HL-60 (cell line): ENCODE measurements at regions not wholly inside any gene's neighbourhood (a gene's known extent, or its start where the extent isn't known, plus 50 kb on each side); places are given as distances from the start of the nearest gene placed in this dataset.
A peak's percentile ranks its signal among the peaks of the same experiment; 100 is the strongest.

ENCODE experiments used
- DNase-seq, 2 experiments: peaks; one replicate each; pipeline ENCODE4 v3.0.0-alpha.2; 2010 to 2020; ENCODE audit warnings: low read depth in 1 of 2, low spot score in 1 of 2
- H3K27ac ChIP-seq: fragments of 250-450 bp; sonication (Bioruptor Pico); replicated peaks from 2 replicates; pipeline ENCODE4 v1.5.1; 2020; ENCODE audit warnings: mild to moderate bottlenecking, moderate library complexity
- H3K27me3 ChIP-seq: fragments of 250-450 bp; sonication (Bioruptor Pico); 2 replicates; pipeline ENCODE4 v1.5.1; 2021; ENCODE audit warnings: mild to moderate bottlenecking, moderate library complexity; ENCODE audit not compliant: insufficient read depth, poor library complexity, severe bottlenecking
- H3K4me3 ChIP-seq: replicated peaks from 2 replicates; pipeline ENCODE4 v1.5.1; 2011; ENCODE audit warnings: mild to moderate bottlenecking, control low read depth, low read length; ENCODE audit not compliant: insufficient read depth
- GABPA ChIP-seq: IDR thresholded peaks from 2 replicates; pipeline ENCODE4 v1.6.1; 2012; ENCODE audit warnings: low read depth
- POLR2AphosphoS5 ChIP-seq: IDR thresholded peaks from 2 replicates; pipeline ENCODE4 v1.6.1; 2012; ENCODE audit warnings: low read depth
- REST ChIP-seq: IDR thresholded peaks from 2 replicates; pipeline ENCODE4 v1.6.1; 2012; ENCODE audit warnings: low read depth; ENCODE audit not compliant: insufficient replicate concordance
- SPI1 ChIP-seq: IDR thresholded peaks from 2 replicates; pipeline ENCODE4 v1.6.1; 2012; ENCODE audit warnings: low read depth, mild to moderate bottlenecking, borderline replicate concordance
- TF ChIP-seq, protein P1 (sequence below): IDR thresholded peaks from one replicate; pipeline ENCODE4 v1.5.1; 2011; ENCODE audit warnings: low read length, control low read depth, inconsistent platforms; ENCODE audit not compliant: insufficient read depth

DNA sequence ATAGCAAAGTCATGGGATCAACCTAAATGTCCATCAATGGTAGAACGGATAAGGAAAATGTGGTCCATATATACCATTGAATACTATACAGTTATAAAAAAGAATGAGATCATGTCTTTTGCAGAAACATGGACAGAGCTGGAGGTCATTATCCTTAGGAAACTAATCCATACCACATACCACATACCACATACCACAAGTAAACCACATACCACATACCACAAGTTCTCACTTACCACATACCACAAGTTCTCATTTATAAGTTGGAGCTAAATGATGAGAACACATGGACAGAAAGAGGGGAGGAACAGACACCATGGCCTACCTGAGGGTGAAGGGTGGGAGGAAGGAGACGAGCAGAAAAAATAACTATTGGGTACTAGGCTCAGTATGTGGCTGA lies 154.6 kb upstream of the GHR start:
- DNase-seq, result peak; percentile 1 to 16
- Histone ChIP-seq H3K27ac (no peak overlapping the region), H3K27me3 (peaks cover 10% of the 10 kb centered on the region), H3K4me3 (no peak overlapping the region)
- TF ChIP-seq POLR2AphosphoS5, result peak; percentile 72; the same call in 1 of the 2 replicates
- TF ChIP-seq GABPA, result no peak

GRCh38 chr5:42270771-42271170 lies 152.5 kb upstream of the GHR start:
- TF ChIP-seq POLR2AphosphoS5 (no peak), GABPA (no peak), SPI1 (no peak), REST (no peak)
- TF ChIP-seq, protein P1, sequence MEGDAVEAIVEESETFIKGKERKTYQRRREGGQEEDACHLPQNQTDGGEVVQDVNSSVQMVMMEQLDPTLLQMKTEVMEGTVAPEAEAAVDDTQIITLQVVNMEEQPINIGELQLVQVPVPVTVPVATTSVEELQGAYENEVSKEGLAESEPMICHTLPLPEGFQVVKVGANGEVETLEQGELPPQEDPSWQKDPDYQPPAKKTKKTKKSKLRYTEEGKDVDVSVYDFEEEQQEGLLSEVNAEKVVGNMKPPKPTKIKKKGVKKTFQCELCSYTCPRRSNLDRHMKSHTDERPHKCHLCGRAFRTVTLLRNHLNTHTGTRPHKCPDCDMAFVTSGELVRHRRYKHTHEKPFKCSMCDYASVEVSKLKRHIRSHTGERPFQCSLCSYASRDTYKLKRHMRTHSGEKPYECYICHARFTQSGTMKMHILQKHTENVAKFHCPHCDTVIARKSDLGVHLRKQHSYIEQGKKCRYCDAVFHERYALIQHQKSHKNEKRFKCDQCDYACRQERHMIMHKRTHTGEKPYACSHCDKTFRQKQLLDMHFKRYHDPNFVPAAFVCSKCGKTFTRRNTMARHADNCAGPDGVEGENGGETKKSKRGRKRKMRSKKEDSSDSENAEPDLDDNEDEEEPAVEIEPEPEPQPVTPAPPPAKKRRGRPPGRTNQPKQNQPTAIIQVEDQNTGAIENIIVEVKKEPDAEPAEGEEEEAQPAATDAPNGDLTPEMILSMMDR, result no peak
- Histone ChIP-seq H3K27ac (no peak overlapping the region), H3K27me3 (peaks cover 16% of the 10 kb centered on the region), H3K4me3 (no peak overlapping the region)
- no peak for DNase-seq

GRCh38 chr5:42274913-42275312 lies 148.3 kb upstream of the GHR start:
- Histone ChIP-seq H3K27me3 (peaks cover 12% of the 10 kb centered on the region), H3K27ac (no peak overlapping the region), H3K4me3 (no peak overlapping the region)
- DNase-seq, result no peak
- TF ChIP-seq REST, result no peak
- no peak for TF ChIP-seq SPI1
- TF ChIP-seq POLR2AphosphoS5, result no peak
- TF ChIP-seq, protein P1, result no peak
- no peak for TF ChIP-seq GABPA

DNA sequence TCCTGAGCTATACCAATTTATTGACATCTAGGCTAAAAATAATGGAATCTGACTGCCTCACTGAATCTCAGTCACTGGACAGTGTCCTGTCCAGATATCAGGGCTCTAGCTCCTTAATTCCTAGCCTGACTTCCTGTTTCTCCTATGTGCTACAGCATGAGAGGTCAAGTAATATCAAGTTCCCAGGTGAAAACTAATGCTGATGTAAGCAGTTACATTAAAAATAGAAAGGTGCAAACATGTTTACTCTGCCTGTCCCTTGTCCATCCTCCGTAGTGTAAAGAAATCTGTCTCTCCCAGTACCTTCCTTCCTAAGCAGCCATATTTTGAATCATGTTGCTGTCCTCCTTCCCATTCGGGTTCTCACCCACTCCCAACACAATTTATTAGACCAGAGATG lies 145.9 kb upstream of the GHR start:
- Histone ChIP-seq H3K4me3 (no peak overlapping the region), H3K27ac (no peak overlapping the region), H3K27me3 (peaks cover 6% of the 10 kb centered on the region)
- TF ChIP-seq, protein P1, result no peak
- TF ChIP-seq POLR2AphosphoS5, result no peak
- TF ChIP-seq GABPA, result no peak
- no peak for TF ChIP-seq REST
- no peak for TF ChIP-seq SPI1
- no peak for DNase-seq
